CD14-positive monocyte (primary cell): ENCODE measurements at regions not wholly inside any gene's neighbourhood (a gene's known extent, or its start where the extent isn't known, plus 50 kb on each side); places are given as distances from the start of the nearest gene placed in this dataset.

Experiments used
- DNase-seq, 3 donors: peaks; one replicate each; pipeline ENCODE4 v3.0.0-alpha.2; 2011 to 2022
- H2AFZ ChIP-seq: 2 replicates; pipeline ENCODE4 v1.6.0; 2012; ENCODE audit warnings: mild to moderate bottlenecking, low read depth, low read length, inconsistent platforms; ENCODE audit not compliant: insufficient read depth, poor library complexity, severe bottlenecking
- H3K27ac ChIP-seq, 2 donors: 1 replicate in 1 of 2; 2 replicates in 1 of 2; pipeline ENCODE4 v1.5.1; 2012 to 2013; ENCODE audit warnings: low read length in 2 of 2, control low read depth in 1 of 2, inconsistent platforms in 1 of 2, low read depth in 1 of 2, mild to moderate bottlenecking in 1 of 2
- H3K27me3 ChIP-seq, 2 donors: one replicate each; pipeline versions ENCODE4 v1.6.0 to v1.6.1; 2011 to 2013; ENCODE audit warnings: low read length in 2 of 2; ENCODE audit not compliant: control insufficient read depth in 2 of 2, insufficient read depth in 2 of 2
- H3K36me3 ChIP-seq, 2 donors: replicated peaks in 1 of 2; 1 replicate in 1 of 2; 2 replicates in 1 of 2; pipeline versions ENCODE4 v1.5.1 to v1.6.1; 2012 to 2013; ENCODE audit warnings: low read length in 2 of 2, control low read depth in 1 of 2, inconsistent platforms in 1 of 2, mild to moderate bottlenecking in 1 of 2; ENCODE audit not compliant: insufficient read depth in 2 of 2, control insufficient read depth in 1 of 2
- H3K4me1 ChIP-seq, 2 donors: 1 replicate in 1 of 2; 2 replicates in 1 of 2; pipeline versions ENCODE4 v1.5.1 to v1.6.1; 2012 to 2013; ENCODE audit warnings: low read length in 2 of 2, control low read depth in 1 of 2, inconsistent platforms in 1 of 2, mild to moderate bottlenecking in 1 of 2, moderate library complexity in 1 of 2; ENCODE audit not compliant: insufficient read depth in 2 of 2, control insufficient read depth in 1 of 2
- H3K4me2 ChIP-seq: replicated peaks from 2 replicates; pipeline ENCODE3; 2012; ENCODE audit warnings: low read length, moderate library complexity, mild to moderate bottlenecking; ENCODE audit not compliant: poor library complexity, severe bottlenecking; ENCODE audit errors: extremely low read depth
- H3K4me3 ChIP-seq, 3 experiments: fragments of 200-600 bp in 1 of 3; sonication (generic) in 1 of 3; replicated peaks in 1 of 3; 1 replicate in 2 of 3; 2 replicates in 1 of 3; pipeline ENCODE4 v1.5.1; 2011 to 2013; ENCODE audit warnings: low read length in 3 of 3, mild to moderate bottlenecking in 3 of 3, control low read depth in 2 of 3, low read depth in 2 of 3, inconsistent platforms in 1 of 3, moderate library complexity in 1 of 3
- H3K79me2 ChIP-seq: 2 replicates; pipeline ENCODE4 v1.6.0; 2012; ENCODE audit warnings: mild to moderate bottlenecking, control low read depth, inconsistent platforms, low read length, moderate library complexity; ENCODE audit not compliant: insufficient read depth
- H3K9ac ChIP-seq: 2 replicates; pipeline ENCODE4 v1.6.0; 2017; ENCODE audit warnings: low read length, mild to moderate bottlenecking; ENCODE audit not compliant: insufficient read depth, poor library complexity, severe bottlenecking
- H3K9me3 ChIP-seq, 2 donors: replicated peaks in 1 of 2; 1 replicate in 1 of 2; 2 replicates in 1 of 2; pipeline versions ENCODE4 v1.5.1 to v1.6.1; 2012 to 2013; ENCODE audit warnings: low read length in 2 of 2, control low read depth in 1 of 2; ENCODE audit not compliant: control insufficient read depth in 1 of 2, insufficient read depth in 1 of 2
- H4K20me1 ChIP-seq: 2 replicates; pipeline ENCODE4 v1.6.0; 2012; ENCODE audit warnings: mild to moderate bottlenecking, low read length, control low read depth, moderate library complexity; ENCODE audit not compliant: insufficient read depth
- H3K27ac Mint-ChIP-seq, 7 donors: one replicate each; pipeline ENCODE4 v1.8.0; 2020; ENCODE audit warnings: mild to moderate bottlenecking in 7 of 7, mixed read lengths in 7 of 7, moderate library complexity in 6 of 7, inconsistent platforms in 2 of 7
- H3K27me3 Mint-ChIP-seq, 3 donors: one replicate each; pipeline ENCODE4 v1.8.0; 2021 to 2022; ENCODE audit warnings: low read depth in 3 of 3, mild to moderate bottlenecking in 3 of 3, mixed read lengths in 3 of 3, moderate library complexity in 3 of 3, inconsistent platforms in 1 of 3
- H3K36me3 Mint-ChIP-seq, 2 donors: one replicate each; pipeline ENCODE4 v1.8.0; 2020; ENCODE audit warnings: mixed read lengths in 2 of 2, inconsistent platforms in 1 of 2, mild to moderate bottlenecking in 1 of 2
- H3K4me1 Mint-ChIP-seq: one replicate; pipeline ENCODE4 v1.8.0; 2020; ENCODE audit warnings: mild to moderate bottlenecking, mixed read lengths
- H3K4me3 Mint-ChIP-seq, 2 donors: one replicate each; pipeline ENCODE4 v1.8.0; 2020; ENCODE audit warnings: mild to moderate bottlenecking in 2 of 2, mixed read lengths in 2 of 2, moderate library complexity in 1 of 2
- H3K9me3 Mint-ChIP-seq, 7 donors: one replicate each; pipeline ENCODE4 v1.8.0; 2020 to 2022; ENCODE audit warnings: mixed read lengths in 7 of 7, mild to moderate bottlenecking in 6 of 7, moderate library complexity in 6 of 7, inconsistent platforms in 2 of 7
- CTCF ChIP-seq: fragments of 200-600 bp; IDR thresholded peaks from one replicate; pipeline ENCODE4 v1.8.0; 2022; ENCODE audit warnings: antibody characterized with exemption, mild to moderate bottlenecking
- WGBS: methylation state at CpG from one replicate; pipeline ENCODE4 v1.1.5; 2013; ENCODE audit warnings: missing lambda C conversion rate; ENCODE audit not compliant: insufficient coverage; 5-methylcytosine and 5-hydroxymethylcytosine counted together
- intact Hi-C, 2 donors: fragments of 100-400 bp; cut with micrococcal nuclease; formaldehyde crosslinking; loops; one replicate each; pipeline versions ENCODE4 v1.15.0 to v1.15.1; 2023

- Mint-ChIP-seq H3K4me1 (no peaks in the 10 kb centered on the region), H3K9me3 (no peaks in the 10 kb centered on the region), H3K27me3 (peaks cover 2 to 3% (median 2%) of the 10 kb centered on the region in 3 donors), H3K4me3 (no peak overlapping the region), H3K36me3 (no peaks in the 10 kb centered on the region), H3K27ac (no peak overlapping the region)
- Histone ChIP-seq H2AFZ (no peak overlapping the region), H3K79me2 (no peaks in the 10 kb centered on the region), H3K4me2 (no peak overlapping the region), H3K36me3 (no peaks in the 10 kb centered on the region), H3K9me3 (no peaks in the 10 kb centered on the region), H3K4me1 (no peaks in the 10 kb centered on the region), H3K27ac (no peak overlapping the region), H4K20me1 (no peaks in the 10 kb centered on the region), H3K9ac (no peak overlapping the region), H3K4me3 (no peak overlapping the region), H3K27me3 (no peaks in the 10 kb centered on the region)
- intact Hi-C loops: loop anchor here (10.0 kb wide), 1 partner anchor 980 kb away; no protein-coding TSS in a partner anchor
- no peak for TF ChIP-seq CTCF
- no CpG with 5 or more reads among the region's 3 CpGs for WGBS
- DNase-seq: no peak
Observed at GRCh38 chr10:111595173-111595572, 518.3 kb downstream of the ADRA2A start.

GRCh38 chr10:111598433-111599059 lies 521.7 kb downstream of the ADRA2A start:
- Histone ChIP-seq H3K9ac (no peak overlapping the region), H2AFZ (no peak overlapping the region), H3K27me3 (no peaks in the 10 kb centered on the region), H3K4me3 (no peak overlapping the region), H4K20me1 (no peaks in the 10 kb centered on the region), H3K4me1 (no peaks in the 10 kb centered on the region), H3K4me2 (no peak overlapping the region), H3K9me3 (no peaks in the 10 kb centered on the region), H3K27ac (no peak overlapping the region), H3K36me3 (no peaks in the 10 kb centered on the region), H3K79me2 (no peaks in the 10 kb centered on the region)
- Mint-ChIP-seq H3K36me3 (no peaks in the 10 kb centered on the region), H3K4me3 (no peak overlapping the region), H3K4me1 (no peaks in the 10 kb centered on the region), H3K27ac (no peak overlapping the region), H3K9me3 (no peaks in the 10 kb centered on the region), H3K27me3 (peaks cover 2 to 4% (median 3%) of the 10 kb centered on the region in 3 donors)
- peak; percentile 2 to 17 (median 14) for DNase-seq
- WGBS: 75% methylated on average over 2 of the region's 6 CpGs
- intact Hi-C loops: loop anchor here (10.0 kb wide), 1 partner anchor 984 kb away; no protein-coding TSS in a partner anchor
- TF ChIP-seq CTCF: peak; percentile 67
